ENCODE measurements at regions not wholly inside any gene's neighbourhood (a gene's known extent, or its start where the extent isn't known, plus 50 kb on each side); places are given as distances from the start of the nearest gene placed in this dataset.

- Histone ChIP-seq H3K27ac (no peak overlapping the region), H3K4me1 (ENCODE audit: low read depth, poor library complexity, severe bottlenecking) (no peaks in the 10 kb centered on the region), H3K79me2 (ENCODE audit: insufficient read depth, low read depth) (no peaks in the 10 kb centered on the region), H3K4me2 (no peak overlapping the region), H3K9ac (no peak overlapping the region), H2AFZ (ENCODE audit: low read depth) (no peak overlapping the region), H4K20me1 (ENCODE audit: insufficient read depth) (no peaks in the 10 kb centered on the region), H3K36me3 (ENCODE audit: insufficient read depth) (no peaks in the 10 kb centered on the region), H3K4me3 (IDR thresholded peaks at IDR 0.05; ENCODE audit: insufficient read depth, low read depth, low read length) (no peak overlapping the region), H3K27me3 (ENCODE audit: insufficient read depth, low read depth) (no peaks in the 10 kb centered on the region)
- TF ChIP-seq, protein P1, sequence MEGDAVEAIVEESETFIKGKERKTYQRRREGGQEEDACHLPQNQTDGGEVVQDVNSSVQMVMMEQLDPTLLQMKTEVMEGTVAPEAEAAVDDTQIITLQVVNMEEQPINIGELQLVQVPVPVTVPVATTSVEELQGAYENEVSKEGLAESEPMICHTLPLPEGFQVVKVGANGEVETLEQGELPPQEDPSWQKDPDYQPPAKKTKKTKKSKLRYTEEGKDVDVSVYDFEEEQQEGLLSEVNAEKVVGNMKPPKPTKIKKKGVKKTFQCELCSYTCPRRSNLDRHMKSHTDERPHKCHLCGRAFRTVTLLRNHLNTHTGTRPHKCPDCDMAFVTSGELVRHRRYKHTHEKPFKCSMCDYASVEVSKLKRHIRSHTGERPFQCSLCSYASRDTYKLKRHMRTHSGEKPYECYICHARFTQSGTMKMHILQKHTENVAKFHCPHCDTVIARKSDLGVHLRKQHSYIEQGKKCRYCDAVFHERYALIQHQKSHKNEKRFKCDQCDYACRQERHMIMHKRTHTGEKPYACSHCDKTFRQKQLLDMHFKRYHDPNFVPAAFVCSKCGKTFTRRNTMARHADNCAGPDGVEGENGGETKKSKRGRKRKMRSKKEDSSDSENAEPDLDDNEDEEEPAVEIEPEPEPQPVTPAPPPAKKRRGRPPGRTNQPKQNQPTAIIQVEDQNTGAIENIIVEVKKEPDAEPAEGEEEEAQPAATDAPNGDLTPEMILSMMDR (conservative IDR thresholded peaks at IDR 0.05; ENCODE audit: low read depth, low read length), result no peak
Measured at GRCh38 chr7:89988074-89988473, 166.2 kb upstream of the STEAP1 start.

- no peaks in the 10 kb centered on the region for H3K27me3 ChIP-seq (ENCODE audit: insufficient read depth, low read depth)
- no peaks in the 10 kb centered on the region for H3K79me2 ChIP-seq (ENCODE audit: insufficient read depth, low read depth)
- H3K4me1 ChIP-seq (ENCODE audit: low read depth, poor library complexity, severe bottlenecking), result no peaks in the 10 kb centered on the region
- no peak overlapping the region for H3K27ac ChIP-seq
- TF ChIP-seq, protein P1 (conservative IDR thresholded peaks at IDR 0.05; ENCODE audit: low read depth, low read length), result no peak
- H3K9ac ChIP-seq, result no peak overlapping the region
- H3K36me3 ChIP-seq (ENCODE audit: insufficient read depth), result no peaks in the 10 kb centered on the region
- H3K4me2 ChIP-seq, result no peak overlapping the region
- no peaks in the 10 kb centered on the region for H4K20me1 ChIP-seq (ENCODE audit: insufficient read depth)
- H2AFZ ChIP-seq (ENCODE audit: low read depth), result no peak overlapping the region
- H3K4me3 ChIP-seq (IDR thresholded peaks at IDR 0.05; ENCODE audit: insufficient read depth, low read depth, low read length), result no peak overlapping the region
Measured at GRCh38 chr7:89989454-89989853, 164.8 kb upstream of the STEAP1 start.

DNA sequence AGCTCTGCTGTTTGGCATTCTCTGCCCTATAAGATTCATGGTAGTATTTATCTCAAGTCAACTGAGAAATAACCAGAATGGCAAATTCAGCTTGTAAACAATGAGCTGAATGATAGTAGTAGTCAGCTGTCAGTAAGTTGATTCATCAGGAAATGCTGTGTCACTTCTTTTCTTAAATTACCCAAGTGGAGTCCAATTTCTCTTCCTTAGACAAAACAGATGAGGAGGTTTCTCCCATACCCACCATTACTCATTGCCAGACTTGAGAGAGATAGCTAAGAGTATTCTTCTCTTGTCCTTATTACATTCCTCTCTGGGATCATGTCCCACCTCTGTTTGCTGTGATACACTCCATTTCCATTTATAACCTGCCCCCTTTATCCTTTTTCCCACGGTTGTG, 159.8 kb upstream of the STEAP1 start:
- Histone ChIP-seq H3K36me3 (ENCODE audit: insufficient read depth) (no peaks in the 10 kb centered on the region), H4K20me1 (ENCODE audit: insufficient read depth) (no peaks in the 10 kb centered on the region), H3K4me3 (IDR thresholded peaks at IDR 0.05; ENCODE audit: insufficient read depth, low read depth, low read length) (no peak overlapping the region), H2AFZ (ENCODE audit: low read depth) (no peak overlapping the region), H3K4me2 (no peak overlapping the region), H3K9ac (no peak overlapping the region), H3K27ac (no peak overlapping the region), H3K79me2 (ENCODE audit: insufficient read depth, low read depth) (no peaks in the 10 kb centered on the region), H3K27me3 (ENCODE audit: insufficient read depth, low read depth) (no peaks in the 10 kb centered on the region), H3K4me1 (ENCODE audit: low read depth, poor library complexity, severe bottlenecking) (no peaks in the 10 kb centered on the region)
- TF ChIP-seq, protein P1 (conservative IDR thresholded peaks at IDR 0.05; ENCODE audit: low read depth, low read length), result no peak

GRCh38 chr7:89998554-89998953, 155.7 kb upstream of the STEAP1 start:
- Histone ChIP-seq H2AFZ (ENCODE audit: low read depth) (no peak overlapping the region), H3K4me2 (no peak overlapping the region), H3K27ac (no peak overlapping the region), H3K4me3 (IDR thresholded peaks at IDR 0.05; ENCODE audit: insufficient read depth, low read depth, low read length) (no peak overlapping the region), H3K27me3 (ENCODE audit: insufficient read depth, low read depth) (no peaks in the 10 kb centered on the region), H3K9ac (no peak overlapping the region), H4K20me1 (ENCODE audit: insufficient read depth) (no peaks in the 10 kb centered on the region), H3K4me1 (ENCODE audit: low read depth, poor library complexity, severe bottlenecking) (no peaks in the 10 kb centered on the region), H3K36me3 (ENCODE audit: insufficient read depth) (no peaks in the 10 kb centered on the region), H3K79me2 (ENCODE audit: insufficient read depth, low read depth) (no peaks in the 10 kb centered on the region)
- TF ChIP-seq, protein P1 (conservative IDR thresholded peaks at IDR 0.05; ENCODE audit: low read depth, low read length), result no peak
